DND-41 (cell line): ENCODE measurements at regions not wholly inside any gene's neighbourhood (a gene's known extent, or its start where the extent isn't known, plus 50 kb on each side); places are given as distances from the start of the nearest gene placed in this dataset.

Experiments
- CTCF ChIP-seq: IDR thresholded peaks from 2 replicates; pipeline ENCODE4 v1.5.1; 2012; ENCODE audit warnings: borderline replicate concordance, low read length, moderate library complexity, mild to moderate bottlenecking; ENCODE audit not compliant: poor library complexity, severe bottlenecking; ENCODE audit errors: extremely low read depth
- EZH2 ChIP-seq: IDR thresholded peaks from 3 replicates; pipeline ENCODE4 v1.6.1; 2012; ENCODE audit warnings: borderline replicate concordance, low read depth, mild to moderate bottlenecking, moderate library complexity, low read length, inconsistent platforms; ENCODE audit not compliant: severe bottlenecking

DNA sequence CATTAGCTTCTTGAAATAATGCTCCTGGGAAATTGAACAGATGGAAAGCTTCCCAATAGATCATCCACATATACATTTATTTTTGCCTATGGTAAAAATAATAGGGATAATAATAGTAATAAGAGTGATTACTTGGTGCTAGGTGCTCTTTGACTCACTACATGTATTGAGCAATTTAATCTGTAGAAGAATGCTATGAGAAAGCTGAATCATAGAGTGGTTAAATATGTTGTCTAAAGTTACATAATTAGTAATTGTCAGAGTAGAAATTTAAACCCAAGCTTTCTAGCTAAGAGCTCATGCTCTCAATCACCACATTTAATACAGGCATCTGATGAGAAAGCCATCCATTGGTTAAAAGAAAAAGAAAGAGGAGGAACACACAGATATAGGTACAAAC is 590.5 kb upstream of the SLC8A1 start:
- TF ChIP-seq CTCF (no peak), EZH2 (no peak)
